SK-N-SH (cell line): ENCODE measurements at regions not wholly inside any gene's neighbourhood (a gene's known extent, or its start where the extent isn't known, plus 50 kb on each side); places are given as distances from the start of the nearest gene placed in this dataset.
A peak's percentile ranks its signal among the peaks of the same experiment; 100 is the strongest.

Experiments used
- CTCF ChIA-PET: fragments of 300-600, 350-600 bp; formaldehyde crosslinking; extraction: SDS; loops from one replicate; lab custom pipeline; 2021; lab: Yijun Ruan, JAX
- POLR2A ChIA-PET: fragments of 350-600 bp; sonication (Branson Sonifier 250); formaldehyde crosslinking; extraction: SDS; loops from one replicate; lab custom pipeline; 2020; ENCODE audit warnings: antibody characterized with exemption, inconsistent platforms; lab: Yijun Ruan, JAX
- DNase-seq: peaks from one replicate; pipeline ENCODE4 v3.0.0; 2012
- H2AFZ ChIP-seq: fragments of 200-600 bp; sonication (generic); 2 replicates; pipeline ENCODE4 v1.8.1; 2016; ENCODE audit warnings: antibody characterized with exemption, mild to moderate bottlenecking, low read depth
- H3F3A ChIP-seq: fragments of 200-600 bp; sonication (generic); replicated peaks from 2 replicates; pipeline ENCODE3; 2016; ENCODE audit warnings: antibody characterized with exemption, mild to moderate bottlenecking; ENCODE audit not compliant: insufficient read depth
- H3K27ac ChIP-seq, 2 experiments: fragments of 200-500 bp in 1 of 2; fragments of 200-600 bp in 1 of 2; sonication (Bioruptor generic) in 1 of 2; sonication (generic), shearing (Covaris generic) in 1 of 2; 2 replicates each; pipeline versions ENCODE4 v1.5.1 to v1.6.1; 2014 to 2016; ENCODE audit warnings: low read depth in 2 of 2, inconsistent platforms in 1 of 2, low read length in 1 of 2, mild to moderate bottlenecking in 1 of 2, mixed read lengths in 1 of 2
- H3K27me3 ChIP-seq: fragments of 200-600 bp; sonication (generic), shearing (Covaris generic); 2 replicates; pipeline ENCODE4 v1.6.1; 2016; ENCODE audit warnings: mixed run types; ENCODE audit not compliant: insufficient read depth
- H3K36me3 ChIP-seq, 2 experiments: fragments of 200-500 bp in 1 of 2; fragments of 200-600 bp in 1 of 2; sonication (Bioruptor generic) in 1 of 2; sonication (generic) in 1 of 2; replicated peaks in 1 of 2; 2 replicates each; pipeline versions ENCODE3 to v1.5.1; 2014 to 2016; ENCODE audit warnings: low read length in 1 of 2, mild to moderate bottlenecking in 1 of 2; ENCODE audit not compliant: insufficient read depth in 2 of 2, control insufficient read depth in 1 of 2
- H3K4me1 ChIP-seq, 2 experiments: fragments of 200-500 bp in 1 of 2; fragments of 200-600 bp in 1 of 2; sonication (Bioruptor generic) in 1 of 2; sonication (generic), shearing (Covaris generic) in 1 of 2; 2 replicates each; pipeline versions ENCODE4 v1.5.1 to v1.6.1; 2014 to 2016; ENCODE audit warnings: low read depth in 1 of 2, low read length in 1 of 2, mixed run types in 1 of 2; ENCODE audit not compliant: insufficient read depth in 2 of 2, control insufficient read depth in 1 of 2
- H3K4me2 ChIP-seq: fragments of 200-600 bp; sonication (generic), shearing (Covaris generic); 2 replicates; pipeline ENCODE4 v1.6.1; 2017; ENCODE audit warnings: mixed run types
- H3K4me3 ChIP-seq, 2 experiments: fragments of 200-500 bp in 1 of 2; fragments of 200-600 bp in 1 of 2; sonication (Bioruptor generic) in 1 of 2; sonication (generic), shearing (Covaris generic) in 1 of 2; 2 replicates each; pipeline versions ENCODE4 v1.5.1 to v1.8.1; 2014 to 2016; ENCODE audit warnings: low read depth in 2 of 2, inconsistent platforms in 1 of 2, low read length in 1 of 2, mild to moderate bottlenecking in 1 of 2, mixed read lengths in 1 of 2, moderate library complexity in 1 of 2
- H3K79me2 ChIP-seq: fragments of 200-600 bp; sonication (generic); 2 replicates; pipeline ENCODE4 v1.8.1; 2017; ENCODE audit warnings: mild to moderate bottlenecking; ENCODE audit not compliant: insufficient read depth
- H3K9ac ChIP-seq: fragments of 200-600 bp; sonication (generic); 2 replicates; pipeline ENCODE4 v1.6.1; 2017; ENCODE audit warnings: mixed run types
- H3K9me2 ChIP-seq: fragments of 200-600 bp; sonication (generic); 2 replicates; pipeline ENCODE4 v1.6.1; 2017; ENCODE audit warnings: mixed run types
- H3K9me3 ChIP-seq: fragments of 200-600 bp; sonication (generic); 2 replicates; pipeline ENCODE4 v1.6.1; 2017; ENCODE audit warnings: mixed run types, mild to moderate bottlenecking, moderate library complexity
- H4K20me1 ChIP-seq: fragments of 200-600 bp; sonication (generic); 2 replicates; pipeline ENCODE4 v1.6.1; 2017; ENCODE audit warnings: mild to moderate bottlenecking, mixed run types; ENCODE audit not compliant: insufficient read depth
- ELF1 ChIP-seq: IDR thresholded peaks from 2 replicates; pipeline ENCODE4 v1.4.0; 2012
- EP300 ChIP-seq, 2 experiments: IDR thresholded peaks; 2 replicates each; pipeline versions ENCODE4 v1.4.0 to v1.6.1; 2012; ENCODE audit warnings: borderline replicate concordance in 1 of 2, low read depth in 1 of 2, low read length in 1 of 2
- EZH2phosphoT487 ChIP-seq: fragments of 200-600 bp; sonication (generic); IDR thresholded peaks from 2 replicates; pipeline ENCODE4 v1.6.1; 2017; ENCODE audit warnings: low read depth, mixed run types, mild to moderate bottlenecking, antibody characterized with exemption, moderate library complexity, borderline replicate concordance
- FOXM1 ChIP-seq: IDR thresholded peaks from 2 replicates; pipeline ENCODE4 v1.4.0; 2012; ENCODE audit warnings: low read depth, mild to moderate bottlenecking
- JUND ChIP-seq: IDR thresholded peaks from 2 replicates; pipeline ENCODE4 v1.4.0; 2012
- MEF2A ChIP-seq: IDR thresholded peaks from 2 replicates; pipeline ENCODE4 v1.4.0; 2012; ENCODE audit warnings: low read depth, borderline replicate concordance
- NFIC ChIP-seq: IDR thresholded peaks from 2 replicates; pipeline ENCODE4 v1.4.0; 2012; ENCODE audit warnings: borderline replicate concordance
- NRF1 ChIP-seq: IDR thresholded peaks from 2 replicates; pipeline ENCODE4 v1.6.1; 2012; ENCODE audit warnings: low read depth, mild to moderate bottlenecking, low read length
- RAD21 ChIP-seq: IDR thresholded peaks from 2 replicates; pipeline ENCODE4 v1.6.1; 2012; ENCODE audit warnings: mild to moderate bottlenecking, low read length
- SIN3A ChIP-seq: IDR thresholded peaks from 2 replicates; pipeline ENCODE4 v1.6.1; 2012; ENCODE audit warnings: low read depth, mild to moderate bottlenecking, low read length, moderate library complexity, borderline replicate concordance
- SMC3 ChIP-seq: IDR thresholded peaks from 2 replicates; pipeline ENCODE4 v1.6.1; 2012; ENCODE audit warnings: low read depth, low read length, improper control_type of control experiment
- TCF12 ChIP-seq: IDR thresholded peaks from 2 replicates; pipeline ENCODE4 v1.4.0; 2012
- YY1 ChIP-seq: IDR thresholded peaks from 2 replicates; pipeline ENCODE4 v1.4.0; 2012; ENCODE audit warnings: low read depth, mild to moderate bottlenecking
- WGBS: methylation state at CpG from one replicate; pipeline ENCODE4 v1.1.6; 2017; ENCODE audit warnings: low lambda C conversion rate; 5-methylcytosine and 5-hydroxymethylcytosine counted together
- TF ChIP-seq, protein P1 (sequence below): IDR thresholded peaks from 2 replicates; pipeline ENCODE4 v1.4.0; 2012; ENCODE audit warnings: low read depth, borderline replicate concordance
- TF ChIP-seq, protein P2 (sequence below): fragments of 150-350 bp; IDR thresholded peaks from 2 replicates; pipeline ENCODE4 v1.6.1; 2017; ENCODE audit warnings: antibody characterized with exemption, low read length, low read depth, borderline replicate concordance
- TF ChIP-seq, protein P3 (sequence below): fragments of 150-350 bp; IDR thresholded peaks from 2 replicates; pipeline ENCODE4 v1.6.1; 2016; ENCODE audit warnings: mild to moderate bottlenecking, low read depth, low read length

DNA sequence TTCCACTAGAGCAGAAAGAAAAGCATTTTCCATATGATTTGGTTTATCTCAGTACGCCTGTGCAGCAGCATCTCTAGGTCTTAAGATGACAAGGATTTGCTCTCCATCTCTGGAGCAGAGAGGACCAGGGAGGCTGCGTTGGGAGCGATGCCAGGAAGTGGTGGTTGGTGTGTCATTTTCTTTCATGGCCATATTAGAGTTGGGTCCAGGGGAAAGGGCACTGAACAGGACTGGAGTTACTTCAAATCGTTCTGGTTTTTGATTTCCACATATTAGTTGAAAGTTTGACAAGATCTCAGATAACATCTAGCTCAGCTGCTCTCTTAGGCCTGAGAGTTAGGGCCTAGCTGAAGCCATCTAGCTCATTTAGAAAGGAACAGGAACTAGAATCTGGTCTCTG, 157.7 kb downstream of the ADAMTS15 start:
- Histone ChIP-seq H3K4me1 (peaks cover 6 to 13% of the 10 kb centered on the region in 2 experiments; a peak in 3 of 4 replicates), H3K36me3 (no peaks in the 10 kb centered on the region), H3K79me2 (no peaks in the 10 kb centered on the region), H3K9me3 (no peaks in the 10 kb centered on the region), H3F3A (peaks cover 10% of the 10 kb centered on the region), H3K9me2 (no peaks in the 10 kb centered on the region), H3K27me3 (no peaks in the 10 kb centered on the region), H3K27ac (peak overlapping the region in 1 of 2 experiments; percentile 79; a peak in 2 of 4 replicates), H4K20me1 (no peaks in the 10 kb centered on the region), H3K4me2 (0 out of 2 replicates have a peak overlapping the region, but pooled peaks have one; percentile 2), H2AFZ (peak overlapping the region; percentile 53; the same call in 1 of the 2 replicates), H3K9ac (no peak overlapping the region), H3K4me3 (no peak overlapping the region)
- POLR2A ChIA-PET, result no interaction called here
- TF ChIP-seq, protein P1, sequence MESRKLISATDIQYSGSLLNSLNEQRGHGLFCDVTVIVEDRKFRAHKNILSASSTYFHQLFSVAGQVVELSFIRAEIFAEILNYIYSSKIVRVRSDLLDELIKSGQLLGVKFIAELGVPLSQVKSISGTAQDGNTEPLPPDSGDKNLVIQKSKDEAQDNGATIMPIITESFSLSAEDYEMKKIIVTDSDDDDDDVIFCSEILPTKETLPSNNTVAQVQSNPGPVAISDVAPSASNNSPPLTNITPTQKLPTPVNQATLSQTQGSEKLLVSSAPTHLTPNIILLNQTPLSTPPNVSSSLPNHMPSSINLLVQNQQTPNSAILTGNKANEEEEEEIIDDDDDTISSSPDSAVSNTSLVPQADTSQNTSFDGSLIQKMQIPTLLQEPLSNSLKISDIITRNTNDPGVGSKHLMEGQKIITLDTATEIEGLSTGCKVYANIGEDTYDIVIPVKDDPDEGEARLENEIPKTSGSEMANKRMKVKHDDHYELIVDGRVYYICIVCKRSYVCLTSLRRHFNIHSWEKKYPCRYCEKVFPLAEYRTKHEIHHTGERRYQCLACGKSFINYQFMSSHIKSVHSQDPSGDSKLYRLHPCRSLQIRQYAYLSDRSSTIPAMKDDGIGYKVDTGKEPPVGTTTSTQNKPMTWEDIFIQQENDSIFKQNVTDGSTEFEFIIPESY, result no peak
- no peak for TF ChIP-seq MEF2A
- no peak for TF ChIP-seq EZH2phosphoT487
- TF ChIP-seq RAD21, result no peak
- no peak for TF ChIP-seq TCF12
- no peak for TF ChIP-seq YY1
- TF ChIP-seq EP300 (IDR thresholded peaks at IDR 0.05; ENCODE audit: borderline replicate concordance in 1 of 2, low read depth in 1 of 2, low read length in 1 of 2), result no peak
- no peak for TF ChIP-seq NFIC
- TF ChIP-seq SMC3, result no peak
- TF ChIP-seq FOXM1, result no peak
- TF ChIP-seq NRF1, result no peak
- TF ChIP-seq, protein P2, sequence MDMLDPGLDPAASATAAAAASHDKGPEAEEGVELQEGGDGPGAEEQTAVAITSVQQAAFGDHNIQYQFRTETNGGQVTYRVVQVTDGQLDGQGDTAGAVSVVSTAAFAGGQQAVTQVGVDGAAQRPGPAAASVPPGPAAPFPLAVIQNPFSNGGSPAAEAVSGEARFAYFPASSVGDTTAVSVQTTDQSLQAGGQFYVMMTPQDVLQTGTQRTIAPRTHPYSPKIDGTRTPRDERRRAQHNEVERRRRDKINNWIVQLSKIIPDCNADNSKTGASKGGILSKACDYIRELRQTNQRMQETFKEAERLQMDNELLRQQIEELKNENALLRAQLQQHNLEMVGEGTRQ, result no peak
- no peak for TF ChIP-seq JUND
- no peak for TF ChIP-seq SIN3A
- TF ChIP-seq ELF1, result no peak
- TF ChIP-seq, protein P3, sequence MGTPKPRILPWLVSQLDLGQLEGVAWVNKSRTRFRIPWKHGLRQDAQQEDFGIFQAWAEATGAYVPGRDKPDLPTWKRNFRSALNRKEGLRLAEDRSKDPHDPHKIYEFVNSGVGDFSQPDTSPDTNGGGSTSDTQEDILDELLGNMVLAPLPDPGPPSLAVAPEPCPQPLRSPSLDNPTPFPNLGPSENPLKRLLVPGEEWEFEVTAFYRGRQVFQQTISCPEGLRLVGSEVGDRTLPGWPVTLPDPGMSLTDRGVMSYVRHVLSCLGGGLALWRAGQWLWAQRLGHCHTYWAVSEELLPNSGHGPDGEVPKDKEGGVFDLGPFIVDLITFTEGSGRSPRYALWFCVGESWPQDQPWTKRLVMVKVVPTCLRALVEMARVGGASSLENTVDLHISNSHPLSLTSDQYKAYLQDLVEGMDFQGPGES, result no peak
- DNase-seq, result no peak
- 76% methylated on average over 4 of the region's 4 CpGs for WGBS
- CTCF ChIA-PET, result no interaction called here
